SK-N-DZ (cell line): ENCODE measurements at regions not wholly inside any gene's neighbourhood (a gene's known extent, or its start where the extent isn't known, plus 50 kb on each side); places are given as distances from the start of the nearest gene placed in this dataset.

Experiments used
- DNase-seq: peaks from one replicate; pipeline ENCODE4 v3.0.0-alpha.2; 2015; ENCODE audit warnings: low spot score

DNA sequence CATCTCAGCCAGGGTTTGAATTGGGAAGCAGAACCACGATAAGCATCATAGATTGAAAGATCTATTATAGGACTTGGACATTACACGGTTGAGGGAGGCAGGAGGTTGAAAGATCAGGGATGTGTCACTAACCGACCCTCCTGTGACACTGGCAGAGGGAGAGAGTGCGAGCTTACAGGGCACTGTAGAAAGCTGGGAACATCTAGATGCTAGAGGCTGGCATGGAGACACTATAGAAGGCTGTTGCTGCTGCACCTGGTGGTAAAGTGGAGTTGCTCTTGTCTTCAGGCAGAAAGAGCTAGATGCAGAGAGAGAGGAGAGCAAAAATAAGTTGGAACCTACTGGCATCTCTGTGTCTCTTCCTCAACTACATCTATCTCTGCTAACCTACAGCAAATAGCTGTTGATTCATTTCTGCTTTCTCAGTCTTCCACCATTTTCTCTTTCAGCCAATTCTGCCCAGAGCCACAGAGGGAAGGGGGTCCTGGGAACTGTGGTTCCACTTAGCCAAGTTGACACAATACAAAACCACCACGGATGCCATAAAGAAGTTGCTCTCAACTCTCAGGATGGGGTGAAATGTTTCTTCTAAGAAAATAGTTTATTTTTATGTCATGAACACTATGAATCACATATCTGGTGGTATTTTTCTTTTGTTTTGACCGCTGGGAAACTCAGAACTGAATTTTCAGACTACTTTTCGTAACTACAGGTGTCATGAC is 155.9 kb downstream of the ZNF281 start:
- no peak for DNase-seq

GRCh38 chr1:200252531-200252930 is 157.3 kb downstream of the ZNF281 start:
- no peak for DNase-seq

- DNase-seq = no peak
Observed at GRCh38 chr1:200250469-200250868, 159.4 kb downstream of the ZNF281 start.

DNA sequence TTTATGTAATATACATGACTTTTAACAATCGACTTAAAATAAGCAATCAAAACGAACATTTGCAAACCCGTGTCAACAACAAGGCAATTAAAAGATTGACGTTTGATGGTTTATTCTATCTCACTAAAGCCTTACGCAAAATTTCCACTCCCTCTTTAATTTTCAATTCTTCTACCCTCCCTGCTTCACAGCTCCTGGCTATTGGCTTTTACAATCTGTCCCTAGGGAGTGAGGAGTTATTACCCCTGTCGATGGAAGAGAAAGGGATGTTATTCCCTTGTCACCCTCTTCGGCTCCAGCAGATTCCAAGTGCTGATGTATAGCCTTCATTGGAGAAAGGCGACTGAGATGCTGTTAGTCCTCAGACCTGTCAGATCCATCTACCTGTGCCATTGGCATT is 161.3 kb downstream of the ZNF281 start:
- no peak for DNase-seq

GRCh38 chr1:200247518-200247917 is 162.3 kb downstream of the ZNF281 start:
- DNase-seq = peak; percentile 2

GRCh38 chr1:200245473-200245872 is 164.4 kb downstream of the ZNF281 start:
- DNase-seq = no peak

DNA sequence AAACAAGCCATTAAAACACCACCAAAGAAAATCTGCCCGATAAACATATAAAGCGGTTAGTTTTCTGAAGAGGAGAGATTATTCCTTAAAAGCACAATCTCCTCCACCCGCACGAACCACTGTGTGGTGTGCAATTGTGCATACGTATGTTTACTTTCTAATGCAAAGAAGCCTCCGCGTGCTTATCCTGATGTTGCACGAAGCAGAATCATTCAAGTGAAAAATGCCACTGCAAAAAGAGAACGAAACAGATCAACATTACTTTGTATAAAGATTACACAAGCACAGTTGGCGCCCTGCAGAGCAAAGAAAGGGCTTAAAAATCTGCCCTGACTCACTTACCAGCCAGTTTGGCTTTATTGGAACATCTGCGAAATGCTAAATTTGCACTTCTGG is 166.8 kb downstream of the ZNF281 start:
- no peak for DNase-seq

GRCh38 chr1:200242110-200243041 is 167.5 kb downstream of the ZNF281 start:
- DNase-seq = no peak

DNA sequence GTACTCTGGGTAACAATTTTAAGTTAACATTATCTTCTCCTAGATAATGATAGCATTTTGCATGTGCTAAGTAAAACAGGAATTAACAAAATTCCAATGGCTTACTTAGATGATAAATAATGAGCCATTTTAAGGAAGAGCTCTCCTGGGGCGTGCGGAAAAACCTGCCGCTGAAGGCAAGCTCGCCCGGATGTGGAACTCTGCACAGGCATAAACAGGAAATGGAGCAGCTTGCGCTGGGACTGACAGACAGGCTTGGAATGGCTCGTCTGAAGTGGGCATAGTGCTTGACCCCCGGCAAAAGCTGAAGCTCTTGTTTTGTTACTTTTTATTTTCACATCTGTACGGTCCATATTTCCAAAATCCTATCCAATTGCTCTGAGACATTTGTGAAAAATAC is 169.2 kb downstream of the ZNF281 start:
- no peak for DNase-seq

- DNase-seq = no peak
Observed at GRCh38 chr1:200238311-200238710, 171.5 kb downstream of the ZNF281 start.

DNA sequence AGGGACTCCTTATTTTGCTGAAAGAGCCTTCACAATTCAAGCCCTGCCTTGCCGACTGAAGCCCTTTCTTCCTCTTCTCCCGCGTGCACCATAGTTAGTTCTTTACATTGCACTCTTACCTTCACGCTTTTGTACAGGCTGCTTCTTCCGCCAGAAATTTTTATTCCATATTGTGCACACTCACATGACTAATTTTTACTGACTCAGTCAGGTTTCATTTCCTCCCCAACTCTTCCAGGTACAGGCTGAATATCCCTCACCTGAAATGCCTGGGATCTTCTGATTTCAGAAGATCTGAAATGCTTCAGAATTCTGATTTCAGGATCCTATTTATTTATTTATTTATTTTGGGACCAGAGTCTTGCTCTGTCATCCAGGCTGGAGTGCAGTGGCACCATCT is 172.8 kb downstream of the ZNF281 start:
- no peak for DNase-seq

DNA sequence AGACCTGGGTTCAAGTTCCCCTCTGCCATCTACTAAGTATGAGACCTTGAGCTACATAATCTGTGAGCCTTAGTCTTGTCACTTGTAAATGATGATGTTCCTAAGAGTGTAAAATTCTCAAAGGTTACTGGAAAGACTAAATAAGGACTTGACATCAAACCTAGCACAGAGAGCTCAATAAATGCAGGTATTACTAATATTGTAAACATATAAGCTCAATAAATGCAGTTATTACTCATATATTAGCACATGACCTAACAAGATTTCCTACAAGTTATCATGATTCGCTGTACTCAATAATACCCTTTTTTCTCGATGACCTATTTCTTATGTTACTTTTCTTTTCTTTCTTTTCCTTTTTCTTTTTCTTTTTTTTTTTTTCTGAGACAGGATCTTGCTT is 174.9 kb downstream of the ZNF281 start:
- no peak for DNase-seq

- no peak for DNase-seq
Observed at GRCh38 chr1:200233393-200233792, 176.4 kb downstream of the ZNF281 start.

DNA sequence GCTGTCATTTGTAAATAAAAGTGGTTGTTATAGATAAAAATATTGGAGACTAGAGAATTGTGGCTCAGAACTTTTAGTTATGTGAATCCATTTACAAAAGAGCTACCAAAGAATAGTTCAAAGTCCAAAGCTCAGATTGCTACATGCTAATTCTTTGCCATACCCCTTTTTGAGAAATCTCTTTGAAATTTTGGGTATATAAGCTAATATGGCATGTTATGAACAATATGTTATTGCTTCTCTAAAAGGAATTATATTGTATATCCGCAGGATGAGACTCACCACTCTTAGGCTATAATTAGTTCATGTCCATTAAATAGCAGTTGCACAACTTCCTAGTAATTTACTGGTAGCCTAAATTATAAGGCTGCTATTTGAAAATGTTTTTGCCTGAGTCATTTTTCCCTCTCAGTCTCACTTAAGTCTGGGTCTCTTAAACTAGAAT is 178.0 kb downstream of the ZNF281 start:
- DNase-seq = no peak

DNA sequence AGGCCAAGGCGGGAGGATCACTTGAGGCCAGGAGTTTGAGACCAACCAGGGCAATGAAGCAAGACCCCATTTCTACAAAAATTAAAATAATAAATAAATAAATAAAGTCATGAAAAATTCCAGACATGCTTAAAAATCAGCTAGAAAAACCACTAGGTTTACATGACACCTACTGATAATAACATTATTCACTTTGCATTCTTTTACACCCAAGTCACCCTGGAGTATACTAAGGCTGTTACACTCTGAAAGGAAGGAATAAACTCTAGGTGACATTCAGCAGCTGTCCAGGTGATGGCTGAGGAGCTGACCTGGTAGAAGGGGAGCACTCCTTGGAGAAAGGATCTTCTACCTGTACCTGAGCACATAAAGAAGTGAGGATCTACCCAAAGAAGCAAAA is 179.2 kb downstream of the ZNF281 start:
- no peak for DNase-seq

- DNase-seq = no peak
Observed at GRCh38 chr1:200228486-200228885, 181.3 kb downstream of the ZNF281 start.

- DNase-seq = no peak
Observed at GRCh38 chr1:200228081-200228480, 181.8 kb downstream of the ZNF281 start.
